HAP-1 (cell line): ENCODE measurements at regions not wholly inside any gene's neighbourhood (a gene's known extent, or its start where the extent isn't known, plus 50 kb on each side); places are given as distances from the start of the nearest gene placed in this dataset.

Source experiments
- DNase-seq, 2 experiments: peaks; one replicate each; pipeline ENCODE4 v3.0.0-alpha.2; 2016 to 2020; ENCODE audit warnings: low spot score in 2 of 2
- H3K27me3 ChIP-seq: fragments of 250-450 bp; sonication (Bioruptor Pico); 2 replicates; pipeline ENCODE4 v1.5.1; 2020; ENCODE audit warnings: low read depth, mild to moderate bottlenecking, moderate library complexity
- H3K36me3 ChIP-seq: fragments of 250-450 bp; sonication (Bioruptor Pico); replicated peaks from 2 replicates; pipeline ENCODE4 v1.5.1; 2020; ENCODE audit warnings: mild to moderate bottlenecking
- H3K4me1 ChIP-seq: fragments of 250-450 bp; sonication (Bioruptor Pico); 2 replicates; pipeline ENCODE4 v1.5.1; 2020; ENCODE audit warnings: mild to moderate bottlenecking
- H3K4me3 ChIP-seq: fragments of 250-450 bp; sonication (Bioruptor Pico); 2 replicates; pipeline ENCODE4 v1.5.1; 2020; ENCODE audit warnings: mild to moderate bottlenecking, moderate library complexity
- H3K9me3 ChIP-seq: fragments of 250-450 bp; sonication (Bioruptor Pico); 2 replicates; pipeline ENCODE4 v1.5.1; 2020; ENCODE audit warnings: mild to moderate bottlenecking, moderate library complexity
- in situ Hi-C: fragments of 300-500 bp; cut with MboI; formaldehyde crosslinking; loops from 3 replicates; pipeline ENCODE4 v1.14.3; 2020; ENCODE audit warnings: low sequenced_read_pairs, inconsistent platforms, mixed read lengths

GRCh38 chr16:63925221-63925620, 1196.6 kb downstream of the CDH11 start:
- Histone ChIP-seq H3K9me3 (no peaks in the 10 kb centered on the region), H3K27me3 (no peaks in the 10 kb centered on the region), H3K36me3 (no peaks in the 10 kb centered on the region), H3K4me3 (no peak overlapping the region), H3K4me1 (no peaks in the 10 kb centered on the region)
- DNase-seq, result no peak
- in situ Hi-C loops, result no loop called here

- Histone ChIP-seq H3K4me3 (no peak overlapping the region), H3K4me1 (no peaks in the 10 kb centered on the region), H3K27me3 (no peaks in the 10 kb centered on the region), H3K36me3 (no peaks in the 10 kb centered on the region), H3K9me3 (no peaks in the 10 kb centered on the region)
- in situ Hi-C loops, result no loop called here
- DNase-seq, result no peak
These were observed 1199.3 kb downstream of the CDH11 start for GRCh38 chr16:63922560-63922959.

DNA sequence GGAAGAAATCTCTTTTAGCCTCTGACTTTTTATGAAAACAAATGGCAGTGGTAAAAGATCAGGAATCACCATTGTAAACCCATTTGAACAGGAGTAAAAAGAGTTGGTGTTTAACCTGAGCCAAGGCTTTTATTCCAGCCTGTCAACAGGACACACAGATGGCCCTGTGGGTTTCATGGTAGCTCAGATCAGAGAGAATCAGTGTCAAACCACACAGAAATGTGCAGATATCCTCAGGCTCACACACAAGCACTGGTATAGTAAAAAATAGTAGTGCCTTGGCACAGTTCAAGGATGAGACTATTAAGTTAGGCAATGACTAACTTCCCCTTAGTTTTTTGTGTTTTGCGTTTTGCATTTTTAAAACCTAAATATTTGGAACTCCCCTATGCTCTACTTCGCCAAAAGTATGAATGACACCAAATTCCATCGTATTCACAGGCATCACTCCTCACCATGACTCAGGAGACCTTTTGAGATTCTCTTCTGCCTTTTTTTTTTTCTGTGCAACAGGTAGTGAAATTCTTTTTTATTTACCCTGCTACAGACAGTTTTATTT, 1200.0 kb downstream of the CDH11 start:
- no peak for DNase-seq
- Histone ChIP-seq H3K4me3 (no peak overlapping the region), H3K9me3 (no peaks in the 10 kb centered on the region), H3K27me3 (no peaks in the 10 kb centered on the region), H3K36me3 (no peaks in the 10 kb centered on the region), H3K4me1 (no peaks in the 10 kb centered on the region)
- in situ Hi-C loops, result no loop called here

GRCh38 chr16:63913290-63913689, 1208.6 kb downstream of the CDH11 start:
- in situ Hi-C loops, result no loop called here
- Histone ChIP-seq H3K4me1 (no peaks in the 10 kb centered on the region), H3K27me3 (no peaks in the 10 kb centered on the region), H3K9me3 (no peaks in the 10 kb centered on the region), H3K36me3 (no peaks in the 10 kb centered on the region), H3K4me3 (no peak overlapping the region)
- no peak for DNase-seq

- no peak for DNase-seq
- H3K27me3 ChIP-seq, result no peaks in the 10 kb centered on the region
- no peaks in the 10 kb centered on the region for H3K9me3 ChIP-seq
- H3K4me1 ChIP-seq, result no peaks in the 10 kb centered on the region
- H3K36me3 ChIP-seq, result no peaks in the 10 kb centered on the region
- in situ Hi-C loops, result no loop called here
- no peak overlapping the region for H3K4me3 ChIP-seq
These were observed 1214.6 kb downstream of the CDH11 start for GRCh38 chr16:63907251-63907650.

GRCh38 chr16:63904930-63905329, 1216.9 kb downstream of the CDH11 start:
- H3K4me1 ChIP-seq, result no peaks in the 10 kb centered on the region
- no peak for DNase-seq
- in situ Hi-C loops, result no loop called here
- no peaks in the 10 kb centered on the region for H3K9me3 ChIP-seq
- no peak overlapping the region for H3K4me3 ChIP-seq
- no peaks in the 10 kb centered on the region for H3K36me3 ChIP-seq
- H3K27me3 ChIP-seq, result no peaks in the 10 kb centered on the region

GRCh38 chr16:63904182-63904581, 1217.7 kb downstream of the CDH11 start:
- Histone ChIP-seq H3K4me3 (no peak overlapping the region), H3K27me3 (no peaks in the 10 kb centered on the region), H3K9me3 (no peaks in the 10 kb centered on the region), H3K36me3 (no peaks in the 10 kb centered on the region), H3K4me1 (no peaks in the 10 kb centered on the region)
- DNase-seq, result no peak
- in situ Hi-C loops, result no loop called here

DNA sequence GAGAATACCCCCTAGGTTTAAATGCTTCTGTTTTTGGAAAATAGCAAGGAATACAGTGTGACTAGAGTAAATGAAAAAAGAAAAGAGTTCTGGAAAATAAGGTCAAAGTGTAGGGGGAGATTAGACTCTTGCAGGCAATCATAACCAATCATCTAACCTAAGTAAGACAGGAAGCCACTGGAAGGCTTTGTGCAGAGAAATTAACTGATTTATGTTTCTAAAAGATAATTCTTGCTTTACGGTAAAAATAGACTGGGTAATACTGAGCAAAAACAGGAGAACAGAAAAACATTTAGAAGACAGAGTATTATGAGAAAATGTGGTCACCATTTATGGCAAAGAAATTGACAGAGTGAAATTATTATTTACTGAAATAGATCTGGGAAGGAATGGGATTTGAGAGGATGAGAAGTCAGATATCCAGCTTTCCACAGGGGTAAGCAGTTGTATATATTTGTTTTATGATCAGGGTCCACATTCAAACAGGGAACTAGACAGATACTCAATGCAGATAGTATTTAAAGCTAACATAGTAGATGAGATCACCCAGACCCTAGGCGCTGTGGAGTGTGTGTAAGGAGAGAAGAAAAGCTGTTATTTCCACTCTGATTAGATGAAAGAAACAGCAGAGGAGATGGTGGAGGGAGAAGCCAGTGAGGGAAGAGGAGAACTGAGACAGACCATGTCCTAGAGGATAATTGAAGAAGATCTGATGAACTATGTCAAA, 1225.3 kb downstream of the CDH11 start:
- Histone ChIP-seq H3K36me3 (no peaks in the 10 kb centered on the region), H3K27me3 (no peaks in the 10 kb centered on the region), H3K4me3 (no peak overlapping the region), H3K9me3 (no peaks in the 10 kb centered on the region), H3K4me1 (no peaks in the 10 kb centered on the region)
- in situ Hi-C loops, result no loop called here
- no peak for DNase-seq

GRCh38 chr16:63890723-63891122, 1231.1 kb downstream of the CDH11 start:
- Histone ChIP-seq H3K4me1 (no peaks in the 10 kb centered on the region), H3K9me3 (no peaks in the 10 kb centered on the region), H3K4me3 (no peak overlapping the region), H3K36me3 (no peaks in the 10 kb centered on the region), H3K27me3 (no peaks in the 10 kb centered on the region)
- in situ Hi-C loops, result no loop called here
- DNase-seq, result no peak

DNA sequence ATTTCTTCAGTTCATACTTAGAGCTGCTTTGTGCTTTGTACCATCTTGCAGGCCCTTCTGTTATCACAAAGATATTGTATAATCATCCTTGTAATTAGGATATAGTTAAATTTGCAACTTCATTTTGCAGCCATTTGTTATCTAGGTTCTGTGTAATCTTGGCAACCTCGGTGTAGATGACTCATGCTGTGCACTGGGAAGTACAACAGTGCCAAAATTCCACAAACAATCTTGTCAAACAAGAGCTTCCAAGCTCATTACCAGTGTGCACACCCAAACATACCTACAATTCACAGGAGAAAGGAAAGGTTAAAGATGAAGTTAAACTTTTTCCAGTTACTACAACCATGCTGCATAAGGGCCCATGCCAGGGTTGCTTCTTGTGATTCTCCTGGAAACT, 1231.8 kb downstream of the CDH11 start:
- DNase-seq, result no peak
- Histone ChIP-seq H3K9me3 (no peaks in the 10 kb centered on the region), H3K4me1 (no peaks in the 10 kb centered on the region), H3K36me3 (no peaks in the 10 kb centered on the region), H3K4me3 (no peak overlapping the region), H3K27me3 (no peaks in the 10 kb centered on the region)
- in situ Hi-C loops, result no loop called here

- Histone ChIP-seq H3K4me1 (no peaks in the 10 kb centered on the region), H3K4me3 (no peak overlapping the region), H3K36me3 (no peaks in the 10 kb centered on the region), H3K27me3 (no peaks in the 10 kb centered on the region), H3K9me3 (no peaks in the 10 kb centered on the region)
- in situ Hi-C loops, result no loop called here
- DNase-seq, result no peak
These were observed 1238.8 kb downstream of the CDH11 start for GRCh38 chr16:63883091-63883490.

DNA sequence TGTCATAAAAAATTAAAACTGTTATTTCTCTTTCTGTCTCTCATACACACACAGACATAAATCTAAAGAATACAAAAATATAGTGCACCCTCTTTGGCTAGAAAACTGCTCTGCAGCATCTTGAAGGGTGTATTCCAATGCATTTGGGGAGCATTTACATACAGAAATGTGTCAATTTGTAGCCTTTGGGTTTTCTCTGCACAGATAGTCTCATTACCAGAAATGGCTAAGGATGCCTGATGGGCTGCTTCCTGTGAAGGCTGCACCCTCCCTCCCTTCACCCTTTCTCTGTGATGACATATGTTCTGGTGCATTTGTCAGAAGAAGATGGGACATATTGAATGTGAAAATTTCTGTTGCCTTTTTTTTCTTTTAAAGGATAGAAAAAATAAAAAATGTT, 1239.3 kb downstream of the CDH11 start:
- H3K4me3 ChIP-seq, result no peak overlapping the region
- in situ Hi-C loops, result no loop called here

GRCh38 chr16:63880948-63881347, 1240.9 kb downstream of the CDH11 start:
- H3K36me3 ChIP-seq, result no peaks in the 10 kb centered on the region
- no peaks in the 10 kb centered on the region for H3K9me3 ChIP-seq
- DNase-seq, result no peak
- in situ Hi-C loops, result no loop called here
- H3K4me1 ChIP-seq, result no peaks in the 10 kb centered on the region
- H3K4me3 ChIP-seq, result no peak overlapping the region
- no peaks in the 10 kb centered on the region for H3K27me3 ChIP-seq

More for the DNA sequence above, 1239.3 kb downstream of the CDH11 start:
- Histone ChIP-seq H3K4me1 (no peaks in the 10 kb centered on the region), H3K36me3 (no peaks in the 10 kb centered on the region), H3K9me3 (no peaks in the 10 kb centered on the region), H3K27me3 (no peaks in the 10 kb centered on the region)
- DNase-seq, result no peak

DNA sequence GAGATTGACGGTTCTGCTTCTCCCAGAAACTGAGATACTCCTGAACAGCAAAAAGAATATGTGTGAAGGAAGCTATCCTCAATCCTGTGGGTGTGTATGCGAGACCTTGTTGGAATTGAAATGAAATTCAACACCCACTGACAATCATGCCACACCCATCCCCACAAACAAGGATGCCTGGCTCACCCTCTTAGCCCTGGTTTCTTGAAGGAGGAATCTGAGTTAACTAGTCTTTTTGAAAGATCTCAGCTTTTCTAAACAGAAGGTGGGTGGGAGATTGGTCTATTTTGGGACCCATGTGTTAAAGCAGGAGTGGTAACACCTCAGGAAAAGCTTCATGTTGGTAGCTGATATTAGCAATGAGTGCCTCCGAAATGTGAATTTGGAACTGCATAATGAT, 1244.5 kb downstream of the CDH11 start:
- H3K4me1 ChIP-seq, result no peaks in the 10 kb centered on the region
- no peaks in the 10 kb centered on the region for H3K9me3 ChIP-seq
- no peak overlapping the region for H3K4me3 ChIP-seq
- DNase-seq, result no peak
- H3K36me3 ChIP-seq, result no peaks in the 10 kb centered on the region
- in situ Hi-C loops, result no loop called here
- H3K27me3 ChIP-seq, result no peaks in the 10 kb centered on the region

DNA sequence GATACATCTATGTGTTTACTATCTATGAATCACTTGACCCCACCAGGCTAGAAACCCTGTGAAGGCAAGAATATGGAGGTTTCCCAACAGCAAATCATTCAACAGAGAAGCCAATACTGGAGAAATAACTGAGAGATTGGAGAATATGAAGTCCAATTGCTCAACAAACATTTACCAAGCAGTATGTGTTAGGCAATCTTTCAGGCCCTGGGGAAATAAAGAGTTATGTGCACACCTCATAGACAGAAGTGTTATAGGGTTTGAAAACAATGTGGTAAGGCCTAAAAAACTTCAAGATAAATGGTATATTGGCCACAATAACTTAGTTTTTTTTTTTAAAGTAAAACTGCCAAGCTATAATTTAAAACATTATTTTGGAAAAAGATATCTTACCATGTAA, 1245.8 kb downstream of the CDH11 start:
- DNase-seq, result no peak
- Histone ChIP-seq H3K4me3 (no peak overlapping the region), H3K36me3 (no peaks in the 10 kb centered on the region), H3K27me3 (no peaks in the 10 kb centered on the region), H3K9me3 (no peaks in the 10 kb centered on the region), H3K4me1 (no peaks in the 10 kb centered on the region)
- in situ Hi-C loops, result no loop called here
